WTC11 (cell line): ENCODE measurements at regions not wholly inside any gene's neighbourhood (a gene's known extent, or its start where the extent isn't known, plus 50 kb on each side); places are given as distances from the start of the nearest gene placed in this dataset.
"Not testable (repeated sequence)": the region's sequence is repeated elsewhere in the genome, so short reads cannot be mapped to it uniquely, and the experiment has no call there.

Experiments used
- ATAC-seq: fragments of 200-7000 bp; cut with Tn5 transposase; 2 replicates; pipeline ENCODE4 v1.10.0; 2021; ENCODE audit warnings: mild to moderate bottlenecking, moderate library complexity
- CTCF ChIA-PET: fragments of 300-600 bp; sonication (Branson Sonifier 250); formaldehyde crosslinking; loops from one replicate; lab custom pipeline; 2021; ENCODE audit warnings: antibody characterized with exemption; lab: Charles Lee
- POLR2A ChIA-PET: fragments of 350-600 bp; sonication (Branson Sonifier 250); formaldehyde crosslinking; loops from one replicate; lab custom pipeline; 2021; ENCODE audit warnings: antibody characterized with exemption; lab: Charles Lee
- DNase-seq: peaks from one replicate; pipeline ENCODE4 v3.0.0; 2021; ENCODE audit warnings: low spot score
- H3K27ac Mint-ChIP-seq: 2 replicates; pipeline ENCODE4 v1.8.0; 2021; ENCODE audit warnings: mixed read lengths
- H3K27me3 Mint-ChIP-seq: 2 replicates; pipeline ENCODE4 v1.8.0; 2021; ENCODE audit warnings: low read depth, mild to moderate bottlenecking, moderate library complexity, mixed read lengths
- H3K36me3 Mint-ChIP-seq: 2 replicates; pipeline ENCODE4 v1.8.0; 2021; ENCODE audit warnings: mixed read lengths
- H3K4me1 Mint-ChIP-seq: 2 replicates; pipeline ENCODE4 v1.8.0; 2022; ENCODE audit warnings: mixed read lengths
- H3K4me3 Mint-ChIP-seq: 2 replicates; pipeline ENCODE4 v1.8.0; 2021; ENCODE audit warnings: mild to moderate bottlenecking, moderate library complexity, mixed read lengths
- H3K9me3 Mint-ChIP-seq: 2 replicates; pipeline ENCODE4 v1.8.0; 2021; ENCODE audit warnings: mixed read lengths
- ATF2 ChIP-seq: sonication (generic); formaldehyde crosslinking; IDR thresholded peaks from 2 replicates; pipeline ENCODE4 v1.8.1; 2022; ENCODE audit warnings: low read depth, missing genetic modification reagents, borderline replicate concordance
- ATF3 ChIP-seq: sonication (generic); formaldehyde crosslinking; conservative IDR thresholded peaks from 2 replicates; pipeline ENCODE4 v1.8.1; 2022; ENCODE audit warnings: mild to moderate bottlenecking, missing genetic modification reagents
- CDX4 ChIP-seq: fragments of 250-450 bp; sonication (Bioruptor Pico); IDR thresholded peaks from 2 replicates; pipeline ENCODE4 v1.9.0; 2021; ENCODE audit warnings: moderate library complexity, mild to moderate bottlenecking, inconsistent platforms, borderline replicate concordance
- CREB1 ChIP-seq: sonication (generic); formaldehyde crosslinking; IDR thresholded peaks from 2 replicates; pipeline ENCODE4 v1.8.0; 2023; ENCODE audit warnings: mild to moderate bottlenecking, missing genetic modification reagents
- E2F1 ChIP-seq: sonication (generic); formaldehyde crosslinking; IDR thresholded peaks from 2 replicates; pipeline ENCODE4 v1.8.0; 2022; ENCODE audit warnings: mild to moderate bottlenecking, missing genetic modification reagents
- ETV6 ChIP-seq: sonication (generic); formaldehyde crosslinking; IDR thresholded peaks from 2 replicates; pipeline ENCODE4 v1.8.1; 2022; ENCODE audit warnings: mild to moderate bottlenecking, missing genetic modification reagents
- GTF2I ChIP-seq: fragments of 250-450 bp; sonication (Bioruptor Pico); conservative IDR thresholded peaks from 2 replicates; pipeline ENCODE4 v1.4.0; 2021; ENCODE audit warnings: mild to moderate bottlenecking
- HMGA2 ChIP-seq: fragments of 250-450 bp; sonication (Bioruptor Pico); IDR thresholded peaks from 2 replicates; pipeline ENCODE4 v1.4.0; 2021; ENCODE audit warnings: mild to moderate bottlenecking, moderate library complexity
- JAZF1 ChIP-seq: fragments of 250-450 bp; sonication (Bioruptor Pico); IDR thresholded peaks from 2 replicates; pipeline ENCODE4 v1.9.0; 2021; ENCODE audit warnings: moderate library complexity, mild to moderate bottlenecking, inconsistent platforms
- MAX ChIP-seq: sonication (generic); formaldehyde crosslinking; IDR thresholded peaks from 2 replicates; pipeline ENCODE4 v1.8.0; 2022; ENCODE audit warnings: mild to moderate bottlenecking, missing genetic modification reagents
- NFE2L1 ChIP-seq: sonication (generic); formaldehyde crosslinking; IDR thresholded peaks from 2 replicates; pipeline ENCODE4 v1.8.1; 2023; ENCODE audit warnings: missing genetic modification reagents
- NR1H2 ChIP-seq: sonication (generic); formaldehyde crosslinking; IDR thresholded peaks from 2 replicates; pipeline ENCODE4 v1.9.0; 2021; ENCODE audit warnings: mild to moderate bottlenecking, moderate library complexity, missing genetic modification reagents
- NR3C1 ChIP-seq: sonication (generic); formaldehyde crosslinking; conservative IDR thresholded peaks from 2 replicates; pipeline ENCODE4 v1.8.1; 2023; ENCODE audit warnings: low read depth, mild to moderate bottlenecking, missing genetic modification reagents
- PRRX2 ChIP-seq: fragments of 250-450 bp; sonication (Bioruptor Pico); IDR thresholded peaks from 2 replicates; pipeline ENCODE4 v1.8.0; 2021; ENCODE audit warnings: mild to moderate bottlenecking
- RELA ChIP-seq: sonication (generic); formaldehyde crosslinking; IDR thresholded peaks from 2 replicates; pipeline ENCODE4 v1.8.1; 2022; ENCODE audit warnings: missing genetic modification reagents, mild to moderate bottlenecking, borderline replicate concordance
- SP1 ChIP-seq: sonication (generic); formaldehyde crosslinking; conservative IDR thresholded peaks from 2 replicates; pipeline ENCODE4 v1.8.1; 2022; ENCODE audit warnings: missing genetic modification reagents
- TCF7 ChIP-seq: sonication (generic); formaldehyde crosslinking; IDR thresholded peaks from 2 replicates; pipeline ENCODE4 v1.8.0; 2022; ENCODE audit warnings: mild to moderate bottlenecking, low read depth, missing genetic modification reagents, moderate library complexity
- TP53 ChIP-seq: sonication (generic); formaldehyde crosslinking; IDR thresholded peaks from 2 replicates; pipeline ENCODE4 v1.8.1; 2023; ENCODE audit warnings: mild to moderate bottlenecking, missing genetic modification reagents
- ZNF671 ChIP-seq: fragments of 250-450 bp; sonication (Bioruptor Pico); IDR thresholded peaks from 2 replicates; pipeline ENCODE4 v1.8.0; 2021; ENCODE audit warnings: mild to moderate bottlenecking
- TF ChIP-seq, protein P1 (sequence below): fragments of 250-450 bp; sonication (Bioruptor Pico); IDR thresholded peaks from 2 replicates; pipeline ENCODE4 v2.1.2; 2022; ENCODE audit warnings: mild to moderate bottlenecking, moderate library complexity
- TF ChIP-seq, protein P2 (sequence below): sonication (generic); formaldehyde crosslinking; IDR thresholded peaks from 2 replicates; pipeline ENCODE4 v1.8.0; 2023; ENCODE audit warnings: mild to moderate bottlenecking, missing genetic modification reagents
- TF ChIP-seq, protein P3 (sequence below): sonication (generic); formaldehyde crosslinking; IDR thresholded peaks from 2 replicates; pipeline ENCODE4 v1.8.1; 2023; ENCODE audit warnings: mild to moderate bottlenecking, missing genetic modification reagents, moderate library complexity

DNA sequence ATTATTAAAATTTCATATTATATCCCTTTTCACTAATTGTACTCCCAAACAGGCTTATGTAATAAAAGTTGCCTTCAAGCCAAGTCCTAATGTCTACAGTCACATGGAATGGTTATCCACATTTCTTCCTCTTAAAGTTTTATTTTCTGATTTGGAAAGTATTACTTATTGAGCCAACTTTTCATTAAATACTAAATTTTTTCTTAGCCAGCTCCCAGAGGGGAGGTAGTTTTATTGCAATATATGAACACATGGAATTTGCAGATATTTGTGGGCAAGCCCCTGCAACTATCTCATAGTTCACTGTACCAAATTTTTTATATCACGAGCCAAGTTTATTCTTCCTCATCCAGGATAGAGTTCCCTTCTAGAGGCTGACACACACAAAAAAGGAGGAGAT, 332.8 kb upstream of the PTGER4 start (continued):
- TF ChIP-seq, protein P1, sequence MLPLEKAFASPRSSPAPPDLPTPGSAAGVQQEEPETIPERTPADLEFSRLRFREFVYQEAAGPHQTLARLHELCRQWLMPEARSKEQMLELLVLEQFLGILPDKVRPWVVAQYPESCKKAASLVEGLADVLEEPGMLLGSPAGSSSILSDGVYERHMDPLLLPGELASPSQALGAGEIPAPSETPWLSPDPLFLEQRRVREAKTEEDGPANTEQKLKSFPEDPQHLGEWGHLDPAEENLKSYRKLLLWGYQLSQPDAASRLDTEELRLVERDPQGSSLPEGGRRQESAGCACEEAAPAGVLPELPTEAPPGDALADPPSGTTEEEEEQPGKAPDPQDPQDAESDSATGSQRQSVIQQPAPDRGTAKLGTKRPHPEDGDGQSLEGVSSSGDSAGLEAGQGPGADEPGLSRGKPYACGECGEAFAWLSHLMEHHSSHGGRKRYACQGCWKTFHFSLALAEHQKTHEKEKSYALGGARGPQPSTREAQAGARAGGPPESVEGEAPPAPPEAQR (CRISPR knock-in tag), result no peak
- TF ChIP-seq NR3C1 (CRISPR knock-in tag) (no peak), HMGA2 (CRISPR knock-in tag) (no peak)

DNA sequence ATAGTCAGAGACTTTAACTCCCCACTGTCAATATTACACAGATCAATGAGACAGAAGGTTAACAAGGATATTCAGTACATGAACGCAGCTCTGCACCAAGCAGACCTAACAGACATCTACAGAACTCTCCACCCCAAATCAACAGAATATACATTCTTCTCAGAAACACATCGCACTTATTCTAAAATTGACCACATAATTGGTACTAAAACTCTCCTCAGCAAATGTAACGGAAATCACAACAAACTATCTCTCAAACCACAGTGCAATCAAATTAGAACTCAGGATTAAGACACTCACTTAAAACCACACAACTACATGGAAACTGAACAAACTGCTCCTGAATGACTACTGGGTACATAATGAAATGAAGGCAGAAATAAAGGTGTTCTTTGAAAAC, 341.3 kb upstream of the PTGER4 start:
- peaks cover 22% of the 10 kb centered on the region for H3K9me3 Mint-ChIP-seq
- DNase-seq, ATAC-seq, H3K36me3 Mint-ChIP-seq, POLR2A ChIA-PET, H3K27ac Mint-ChIP-seq, CTCF ChIA-PET, H3K4me3 Mint-ChIP-seq, H3K27me3 Mint-ChIP-seq, H3K4me1 Mint-ChIP-seq: not testable (repeated sequence)

- H3K27ac Mint-ChIP-seq, result no peak overlapping the region
- H3K36me3 Mint-ChIP-seq, result no peaks in the 10 kb centered on the region
- ChIA-PET POLR2A (no interaction called here), CTCF (no interaction called here)
- H3K27me3 Mint-ChIP-seq, result no peaks in the 10 kb centered on the region
- peaks cover 9% of the 10 kb centered on the region; the same call in 1 of the 2 replicates for H3K9me3 Mint-ChIP-seq
- no peaks in the 10 kb centered on the region for H3K4me1 Mint-ChIP-seq
- no peak for DNase-seq
- TF ChIP-seq TP53 (no peak), RELA (no peak)
- TF ChIP-seq, all 79 proteins: peak for 0
- no peak for ATAC-seq
- H3K4me3 Mint-ChIP-seq, result no peak overlapping the region
Measured at GRCh38 chr5:40334242-40334635, 345.5 kb upstream of the PTGER4 start.

DNA sequence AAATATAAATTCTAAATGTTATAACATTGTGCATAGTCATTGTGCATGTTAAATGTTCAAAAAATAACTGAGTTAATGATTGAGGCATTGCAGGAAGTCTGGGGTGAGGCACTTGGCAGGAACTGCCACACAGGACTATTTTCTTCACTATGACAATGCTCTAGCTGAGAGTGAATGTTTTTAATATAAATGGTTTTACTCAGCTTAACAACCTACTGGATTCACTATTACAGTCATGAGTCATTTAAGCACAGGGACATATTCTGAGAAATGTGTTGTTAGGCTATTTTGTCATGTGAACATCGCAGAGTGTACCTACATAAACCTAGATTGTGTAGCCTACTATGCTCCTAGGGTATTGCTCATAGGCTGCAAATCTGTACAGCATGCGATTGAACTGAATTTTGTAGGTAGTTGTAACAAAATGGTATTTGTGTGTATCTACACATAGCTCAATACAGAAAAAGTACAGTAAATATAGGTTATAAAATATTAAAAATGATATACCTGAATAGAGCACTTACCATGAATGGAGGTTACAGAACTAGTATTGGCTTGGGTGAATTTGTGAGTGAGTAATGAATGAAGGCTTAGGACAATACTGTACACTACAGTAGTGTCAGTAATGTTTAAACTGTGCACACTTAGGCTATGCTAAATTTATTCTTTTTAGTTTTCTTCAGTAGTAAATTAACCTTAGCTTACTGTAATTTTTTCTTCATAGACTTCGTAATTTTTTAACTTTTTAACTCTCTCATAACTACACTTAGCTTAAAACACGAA, 346.1 kb upstream of the PTGER4 start:
- no peaks in the 10 kb centered on the region for H3K36me3 Mint-ChIP-seq
- peaks cover 14% of the 10 kb centered on the region; the same call in 1 of the 2 replicates for H3K9me3 Mint-ChIP-seq
- CTCF ChIA-PET, result no interaction called here
- no peaks in the 10 kb centered on the region for H3K27me3 Mint-ChIP-seq
- no peaks in the 10 kb centered on the region for H3K4me1 Mint-ChIP-seq
- ATAC-seq (no peak), DNase-seq (no peak)
- no peak overlapping the region for H3K27ac Mint-ChIP-seq
- POLR2A ChIA-PET, result no interaction called here
- H3K4me3 Mint-ChIP-seq, result no peak overlapping the region
- TF ChIP-seq NFE2L1 (CRISPR knock-in tag) (no peak), HMGA2 (CRISPR knock-in tag) (no peak), NR1H2 (CRISPR knock-in tag) (no peak), ETV6 (CRISPR knock-in tag) (no peak), JAZF1 (CRISPR knock-in tag) (no peak), PRRX2 (CRISPR knock-in tag) (no peak), MAX (CRISPR knock-in tag) (no peak), GTF2I (CRISPR knock-in tag) (no peak), E2F1 (no peak), CDX4 (no peak), ATF2 (CRISPR knock-in tag) (no peak), CREB1 (CRISPR knock-in tag) (no peak), ZNF671 (CRISPR knock-in tag) (no peak), TP53 (no peak), ATF3 (CRISPR knock-in tag) (no peak), SP1 (CRISPR knock-in tag) (no peak), TCF7 (CRISPR knock-in tag) (no peak)
- TF ChIP-seq, protein P2, sequence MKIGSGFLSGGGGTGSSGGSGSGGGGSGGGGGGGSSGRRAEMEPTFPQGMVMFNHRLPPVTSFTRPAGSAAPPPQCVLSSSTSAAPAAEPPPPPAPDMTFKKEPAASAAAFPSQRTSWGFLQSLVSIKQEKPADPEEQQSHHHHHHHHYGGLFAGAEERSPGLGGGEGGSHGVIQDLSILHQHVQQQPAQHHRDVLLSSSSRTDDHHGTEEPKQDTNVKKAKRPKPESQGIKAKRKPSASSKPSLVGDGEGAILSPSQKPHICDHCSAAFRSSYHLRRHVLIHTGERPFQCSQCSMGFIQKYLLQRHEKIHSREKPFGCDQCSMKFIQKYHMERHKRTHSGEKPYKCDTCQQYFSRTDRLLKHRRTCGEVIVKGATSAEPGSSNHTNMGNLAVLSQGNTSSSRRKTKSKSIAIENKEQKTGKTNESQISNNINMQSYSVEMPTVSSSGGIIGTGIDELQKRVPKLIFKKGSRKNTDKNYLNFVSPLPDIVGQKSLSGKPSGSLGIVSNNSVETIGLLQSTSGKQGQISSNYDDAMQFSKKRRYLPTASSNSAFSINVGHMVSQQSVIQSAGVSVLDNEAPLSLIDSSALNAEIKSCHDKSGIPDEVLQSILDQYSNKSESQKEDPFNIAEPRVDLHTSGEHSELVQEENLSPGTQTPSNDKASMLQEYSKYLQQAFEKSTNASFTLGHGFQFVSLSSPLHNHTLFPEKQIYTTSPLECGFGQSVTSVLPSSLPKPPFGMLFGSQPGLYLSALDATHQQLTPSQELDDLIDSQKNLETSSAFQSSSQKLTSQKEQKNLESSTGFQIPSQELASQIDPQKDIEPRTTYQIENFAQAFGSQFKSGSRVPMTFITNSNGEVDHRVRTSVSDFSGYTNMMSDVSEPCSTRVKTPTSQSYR (CRISPR knock-in tag), result no peak
- TF ChIP-seq, protein P3, sequence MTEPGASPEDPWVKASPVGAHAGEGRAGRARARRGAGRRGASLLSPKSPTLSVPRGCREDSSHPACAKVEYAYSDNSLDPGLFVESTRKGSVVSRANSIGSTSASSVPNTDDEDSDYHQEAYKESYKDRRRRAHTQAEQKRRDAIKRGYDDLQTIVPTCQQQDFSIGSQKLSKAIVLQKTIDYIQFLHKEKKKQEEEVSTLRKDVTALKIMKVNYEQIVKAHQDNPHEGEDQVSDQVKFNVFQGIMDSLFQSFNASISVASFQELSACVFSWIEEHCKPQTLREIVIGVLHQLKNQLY (CRISPR knock-in tag), result no peak
